C4-2B (cell line): ENCODE measurements at regions not wholly inside any gene's neighbourhood (a gene's known extent, or its start where the extent isn't known, plus 50 kb on each side); places are given as distances from the start of the nearest gene placed in this dataset.
"Not testable (repeated sequence)": the region's sequence is repeated elsewhere in the genome, so short reads cannot be mapped to it uniquely, and the experiment has no call there.

Experiments
- H3K27ac ChIP-seq: fragments of 450-650 bp; 2 replicates; pipeline ENCODE4 v1.5.1; 2017
- ZFX ChIP-seq: fragments of 450-650 bp; IDR thresholded peaks from 2 replicates; pipeline ENCODE4 v1.6.1; 2017
- TF ChIP-seq, protein P1 (sequence below): fragments of 450-650 bp; conservative IDR thresholded peaks from 2 replicates; pipeline ENCODE4 v1.5.1; 2017; ENCODE audit warnings: mild to moderate bottlenecking

GRCh38 chr20:12838261-12838866 lies 170.4 kb upstream of the SPTLC3 start:
- no peak overlapping the region for H3K27ac ChIP-seq

DNA sequence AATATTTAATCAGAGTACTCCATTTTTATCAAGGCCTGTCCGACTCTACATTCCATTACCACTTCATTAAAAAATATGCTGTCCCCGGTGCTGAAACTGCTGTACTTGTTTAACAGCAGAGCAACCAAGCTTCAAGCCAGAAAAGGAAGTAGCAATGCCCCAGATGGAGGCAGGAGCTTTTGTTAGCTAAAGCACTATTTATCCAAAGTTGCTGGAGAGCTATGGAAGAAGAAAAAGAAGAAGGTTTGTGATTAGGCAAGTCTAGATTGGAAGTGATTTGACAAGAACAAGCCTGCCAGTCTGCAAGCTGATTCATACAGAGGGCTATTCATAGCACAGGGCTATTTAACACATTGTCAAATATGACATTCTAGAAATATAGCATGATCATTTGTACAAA lies 160.9 kb upstream of the SPTLC3 start:
- TF ChIP-seq, protein P1, sequence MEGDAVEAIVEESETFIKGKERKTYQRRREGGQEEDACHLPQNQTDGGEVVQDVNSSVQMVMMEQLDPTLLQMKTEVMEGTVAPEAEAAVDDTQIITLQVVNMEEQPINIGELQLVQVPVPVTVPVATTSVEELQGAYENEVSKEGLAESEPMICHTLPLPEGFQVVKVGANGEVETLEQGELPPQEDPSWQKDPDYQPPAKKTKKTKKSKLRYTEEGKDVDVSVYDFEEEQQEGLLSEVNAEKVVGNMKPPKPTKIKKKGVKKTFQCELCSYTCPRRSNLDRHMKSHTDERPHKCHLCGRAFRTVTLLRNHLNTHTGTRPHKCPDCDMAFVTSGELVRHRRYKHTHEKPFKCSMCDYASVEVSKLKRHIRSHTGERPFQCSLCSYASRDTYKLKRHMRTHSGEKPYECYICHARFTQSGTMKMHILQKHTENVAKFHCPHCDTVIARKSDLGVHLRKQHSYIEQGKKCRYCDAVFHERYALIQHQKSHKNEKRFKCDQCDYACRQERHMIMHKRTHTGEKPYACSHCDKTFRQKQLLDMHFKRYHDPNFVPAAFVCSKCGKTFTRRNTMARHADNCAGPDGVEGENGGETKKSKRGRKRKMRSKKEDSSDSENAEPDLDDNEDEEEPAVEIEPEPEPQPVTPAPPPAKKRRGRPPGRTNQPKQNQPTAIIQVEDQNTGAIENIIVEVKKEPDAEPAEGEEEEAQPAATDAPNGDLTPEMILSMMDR = no peak
- TF ChIP-seq ZFX = no peak
- no peak overlapping the region for H3K27ac ChIP-seq

More at GRCh38 chr20:12838261-12838866, 170.4 kb upstream of the SPTLC3 start:
- TF ChIP-seq, protein P1 = peak; percentile 73
- no peak for TF ChIP-seq ZFX

- H3K27ac ChIP-seq = no peak overlapping the region
- TF ChIP-seq ZFX = no peak
- TF ChIP-seq, protein P1 = no peak
Measured at GRCh38 chr20:12849225-12849910, 159.4 kb upstream of the SPTLC3 start.

DNA sequence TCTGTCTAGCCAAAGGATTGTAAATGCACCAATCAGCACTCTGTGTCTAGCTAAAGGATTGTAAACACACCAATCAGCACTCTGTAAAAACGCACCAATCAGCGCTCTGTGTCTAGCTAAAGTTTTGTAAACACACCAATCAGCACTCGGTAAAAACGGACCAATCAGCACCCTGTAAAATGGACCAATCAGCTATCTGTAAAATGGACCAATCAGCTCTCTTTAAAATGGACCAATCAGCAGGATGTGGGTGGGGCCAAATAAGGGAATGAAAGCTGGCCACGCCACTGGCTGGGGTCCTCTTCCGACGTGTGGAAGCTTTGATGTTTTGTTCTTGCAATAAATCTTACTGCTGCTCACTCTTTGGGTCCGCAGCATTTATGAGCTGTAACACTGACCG lies 151.1 kb upstream of the SPTLC3 start:
- H3K27ac ChIP-seq = not testable (repeated sequence)

DNA sequence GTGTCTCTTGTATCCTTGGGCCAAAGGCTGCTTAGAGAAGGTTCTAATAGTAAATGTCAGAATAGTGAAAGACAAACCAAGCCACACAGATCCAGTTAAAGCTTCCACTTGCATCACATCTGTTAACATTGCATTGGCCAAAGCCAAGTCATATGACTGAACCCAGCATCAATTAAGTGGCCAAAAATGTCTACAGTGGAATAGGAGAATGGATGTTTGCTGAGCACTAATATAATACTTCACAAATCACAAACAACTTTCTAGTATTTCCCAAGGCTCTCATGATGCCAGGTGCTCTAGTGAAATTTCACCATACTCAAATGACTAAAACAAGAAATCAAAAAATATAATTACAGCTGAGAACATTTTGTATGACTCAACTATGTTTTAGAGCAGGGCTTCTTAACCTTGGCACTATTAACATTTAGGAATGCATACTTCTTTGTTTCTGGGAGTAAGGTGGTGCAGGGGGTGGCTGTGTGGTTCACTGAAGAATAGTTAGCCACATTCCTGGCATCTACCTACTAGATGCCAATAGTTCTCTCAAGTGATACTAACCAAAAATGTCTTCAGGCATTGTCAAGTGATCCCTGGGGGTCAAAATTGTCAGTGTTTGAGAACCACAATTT lies 148.0 kb upstream of the SPTLC3 start:
- TF ChIP-seq ZFX = no peak
- TF ChIP-seq, protein P1 = no peak
- H3K27ac ChIP-seq = no peak overlapping the region

DNA sequence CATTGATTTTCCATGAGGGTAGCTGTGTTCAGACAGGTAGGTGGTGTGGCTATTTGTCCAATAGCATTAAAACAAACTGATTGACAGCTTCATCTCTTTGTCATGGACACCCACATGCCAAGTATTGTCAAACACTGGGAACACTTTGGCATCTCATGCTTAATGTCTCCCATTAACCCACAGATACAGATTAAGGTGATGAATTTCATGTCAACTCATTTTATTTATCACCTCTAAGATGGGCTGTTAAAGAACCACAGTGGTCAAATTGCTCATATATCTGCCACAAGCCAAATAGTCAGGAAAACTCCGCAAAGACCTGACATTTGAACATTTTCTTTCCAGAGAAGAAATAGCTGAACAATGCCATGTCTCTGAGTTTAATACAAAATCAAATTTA lies 139.1 kb upstream of the SPTLC3 start:
- no peak overlapping the region for H3K27ac ChIP-seq
- TF ChIP-seq ZFX = no peak
- TF ChIP-seq, protein P1 = no peak

- H3K27ac ChIP-seq = no peak overlapping the region
- TF ChIP-seq ZFX = no peak
- TF ChIP-seq, protein P1 = no peak
Measured at GRCh38 chr20:12870588-12870987, 138.2 kb upstream of the SPTLC3 start.
